Endothelial cell of umbilical vein (primary cell): ENCODE measurements at regions not wholly inside any gene's neighbourhood (a gene's known extent, or its start where the extent isn't known, plus 50 kb on each side); places are given as distances from the start of the nearest gene placed in this dataset.

Source experiments
- BruUV-seq: library from RNA; stranded (reverse); fragments of 400-500 nt; replicated peaks from 2 replicates; lab custom pipeline; 2021; lab: Mats Ljungman, UMichigan
- CTCF ChIA-PET: fragments of 300-600, 350-600 bp; sonication (Branson Sonifier 250); formaldehyde crosslinking; loops from one replicate; lab custom pipeline; 2021; ENCODE audit warnings: antibody characterized with exemption, inconsistent platforms; lab: Charles Lee
- POLR2A ChIA-PET: fragments of 300-600, 350-600 bp; sonication (Branson Sonifier 250); formaldehyde crosslinking; loops from one replicate; lab custom pipeline; 2021; ENCODE audit warnings: antibody characterized with exemption, inconsistent platforms; lab: Charles Lee
- DNase-seq: peaks from one replicate; pipeline ENCODE4 v3.0.0-alpha.2; 2011; ENCODE audit warnings: low read depth, low spot score
- FAIRE-seq: peaks from 2 replicates; lab custom pipeline; 2011; peaks lifted over from hg19 to GRCh38; lab: Jason Lieb, UNC
- H2AFZ ChIP-seq: 2 replicates; pipeline ENCODE4 v1.6.0; 2012; ENCODE audit warnings: low read depth, low read length, control low read depth, inconsistent platforms
- H3K27ac ChIP-seq: 2 replicates; pipeline ENCODE4 v1.5.1; 2011; ENCODE audit warnings: low read depth, mild to moderate bottlenecking, control low read depth, low read length, moderate library complexity; ENCODE audit not compliant: insufficient read depth
- H3K27me3 ChIP-seq, 2 experiments: 2 replicates each; pipeline versions ENCODE4 v1.6.0 to v1.6.1; 2011; ENCODE audit warnings: low read length in 2 of 2, mixed read lengths in 1 of 2; ENCODE audit not compliant: control insufficient read depth in 2 of 2, insufficient read depth in 2 of 2
- H3K36me3 ChIP-seq, 2 experiments: 2 replicates in 1 of 2; 3 replicates in 1 of 2; pipeline ENCODE4 v1.5.1; 2011; ENCODE audit warnings: low read length in 2 of 2, mild to moderate bottlenecking in 1 of 2, moderate library complexity in 1 of 2; ENCODE audit not compliant: control insufficient read depth in 2 of 2, insufficient read depth in 2 of 2; ENCODE audit errors: extremely low read depth in 1 of 2
- H3K4me1 ChIP-seq: 3 replicates; pipeline ENCODE4 v1.5.1; 2011; ENCODE audit warnings: mild to moderate bottlenecking, low read length; ENCODE audit not compliant: control insufficient read depth, insufficient read depth; ENCODE audit errors: extremely low read depth
- H3K4me2 ChIP-seq: 2 replicates; pipeline ENCODE4 v1.6.1; 2011; ENCODE audit warnings: low read length, control low read depth, mixed read lengths; ENCODE audit not compliant: insufficient read depth
- H3K4me3 ChIP-seq, 3 experiments: fragments of 200-600 bp in 1 of 3; sonication (generic), shearing (Covaris generic) in 1 of 3; replicated peaks in 1 of 3; 2 replicates each; pipeline ENCODE4 v1.5.1; 2011 to 2016; ENCODE audit warnings: control low read depth in 3 of 3, low read length in 3 of 3, mild to moderate bottlenecking in 2 of 3, inconsistent platforms in 1 of 3, low read depth in 1 of 3, moderate library complexity in 1 of 3; ENCODE audit not compliant: insufficient read depth in 1 of 3
- H3K79me2 ChIP-seq: 2 replicates; pipeline ENCODE4 v1.6.0; 2012; ENCODE audit warnings: low read length, inconsistent platforms; ENCODE audit not compliant: control insufficient read depth, insufficient read depth
- H3K9ac ChIP-seq: replicated peaks from 2 replicates; pipeline ENCODE3; 2011; ENCODE audit warnings: low read length, control low read depth; ENCODE audit not compliant: insufficient read depth; ENCODE audit errors: extremely low read depth
- H3K9me1 ChIP-seq: replicated peaks from 3 replicates; pipeline ENCODE4 v1.6.0; 2011; ENCODE audit warnings: mild to moderate bottlenecking, low read length; ENCODE audit not compliant: control insufficient read depth, insufficient read depth; ENCODE audit errors: extremely low read depth
- H3K9me3 ChIP-seq: replicated peaks from 2 replicates; pipeline ENCODE4 v1.5.1; 2012; ENCODE audit warnings: low read length, inconsistent platforms; ENCODE audit not compliant: control insufficient read depth, insufficient read depth
- H4K20me1 ChIP-seq: replicated peaks from 2 replicates; pipeline ENCODE3; 2011; ENCODE audit warnings: mild to moderate bottlenecking, low read length; ENCODE audit not compliant: control insufficient read depth, insufficient read depth; ENCODE audit errors: extremely low read depth
- CTCF ChIP-seq, 2 donors: IDR thresholded peaks; 1 replicate in 1 of 2; 2 replicates in 1 of 2; pipeline ENCODE4 v1.5.1; 2011; ENCODE audit warnings: low read length in 2 of 2, mild to moderate bottlenecking in 2 of 2, moderate library complexity in 2 of 2, control low read depth in 1 of 2, inconsistent platforms in 1 of 2, low read depth in 1 of 2; ENCODE audit not compliant: insufficient read depth in 1 of 2; ENCODE audit errors: extremely low read depth in 1 of 2
- EZH2 ChIP-seq: IDR thresholded peaks from 2 replicates; pipeline ENCODE4 v1.6.1; 2012; ENCODE audit warnings: borderline replicate concordance, low read depth, mild to moderate bottlenecking, moderate library complexity, low read length, inconsistent platforms; ENCODE audit not compliant: severe bottlenecking
- FOS ChIP-seq: IDR thresholded peaks from 2 replicates; pipeline ENCODE4 v1.6.1; 2011; ENCODE audit warnings: mild to moderate bottlenecking, low read length, moderate library complexity, borderline replicate concordance; ENCODE audit not compliant: insufficient read depth
- GATA2 ChIP-seq: IDR thresholded peaks from 2 replicates; pipeline ENCODE4 v1.7.0; 2011; ENCODE audit warnings: low read depth, mild to moderate bottlenecking, moderate library complexity, mixed read lengths, low read length; ENCODE audit not compliant: insufficient read length, insufficient read depth
- JUN ChIP-seq: IDR thresholded peaks from 2 replicates; pipeline ENCODE4 v1.6.1; 2011; ENCODE audit warnings: borderline replicate concordance, low read depth; ENCODE audit not compliant: insufficient read length, insufficient read depth
- MYC ChIP-seq: IDR thresholded peaks from one replicate; pipeline ENCODE4 v1.6.1; 2011; ENCODE audit warnings: mild to moderate bottlenecking, low read depth, low read length
- POLR2A ChIP-seq: IDR thresholded peaks from 2 replicates; pipeline ENCODE4 v1.6.1; 2012; ENCODE audit warnings: low read depth, mild to moderate bottlenecking, control low read depth, low read length
- POLR2AphosphoS5 ChIP-seq: IDR thresholded peaks from 2 replicates; pipeline ENCODE4 v1.6.1; 2012; ENCODE audit warnings: low read depth, mild to moderate bottlenecking, control low read depth, low read length, moderate library complexity; ENCODE audit not compliant: insufficient read depth
- dilution Hi-C: fragments of 300-500 bp; cut with MboI; formaldehyde crosslinking; loops from one replicate; pipeline ENCODE4 v1.15.0; 2019; ENCODE audit warnings: low sequenced_read_pairs; ENCODE audit not compliant: extremely low pct_ligation_motif_present
- intact Hi-C: fragments of 100-400 bp; cut with micrococcal nuclease; formaldehyde crosslinking; loops from one replicate; pipeline ENCODE4 v1.10.0; 2022
- TF ChIP-seq, protein P1 (sequence below): IDR thresholded peaks from 2 replicates; pipeline ENCODE4 v1.6.1; 2011; ENCODE audit not compliant: insufficient read depth, insufficient read length

GRCh38 chr16:66133643-66134338, 232.7 kb upstream of the CDH5 start:
- H3K9me1 ChIP-seq = no peaks in the 10 kb centered on the region
- no peak overlapping the region for H3K9ac ChIP-seq
- H3K9me3 ChIP-seq = no peaks in the 10 kb centered on the region
- H3K79me2 ChIP-seq = no peaks in the 10 kb centered on the region
- no peak overlapping the region for H2AFZ ChIP-seq
- H4K20me1 ChIP-seq = no peaks in the 10 kb centered on the region
- no peak overlapping the region for H3K4me2 ChIP-seq
- no peak overlapping the region for H3K4me3 ChIP-seq
- no peaks in the 10 kb centered on the region for H3K4me1 ChIP-seq
- peaks cover 4 to 5% of the 10 kb centered on the region in 2 experiments for H3K27me3 ChIP-seq
- POLR2A ChIA-PET = no interaction called here
- no peaks in the 10 kb centered on the region for H3K36me3 ChIP-seq
- dilution Hi-C loops = no loop called here
- FAIRE-seq (no peak), DNase-seq (no peak)
- H3K27ac ChIP-seq = no peak overlapping the region
- intact Hi-C loops = no loop called here
- CTCF ChIA-PET = no interaction called here
- TF ChIP-seq, protein P1, sequence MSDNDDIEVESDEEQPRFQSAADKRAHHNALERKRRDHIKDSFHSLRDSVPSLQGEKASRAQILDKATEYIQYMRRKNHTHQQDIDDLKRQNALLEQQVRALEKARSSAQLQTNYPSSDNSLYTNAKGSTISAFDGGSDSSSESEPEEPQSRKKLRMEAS = no peak
- TF ChIP-seq JUN (no peak), GATA2 (no peak), MYC (no peak)
- BruUV-seq = no TSS peak

DNA sequence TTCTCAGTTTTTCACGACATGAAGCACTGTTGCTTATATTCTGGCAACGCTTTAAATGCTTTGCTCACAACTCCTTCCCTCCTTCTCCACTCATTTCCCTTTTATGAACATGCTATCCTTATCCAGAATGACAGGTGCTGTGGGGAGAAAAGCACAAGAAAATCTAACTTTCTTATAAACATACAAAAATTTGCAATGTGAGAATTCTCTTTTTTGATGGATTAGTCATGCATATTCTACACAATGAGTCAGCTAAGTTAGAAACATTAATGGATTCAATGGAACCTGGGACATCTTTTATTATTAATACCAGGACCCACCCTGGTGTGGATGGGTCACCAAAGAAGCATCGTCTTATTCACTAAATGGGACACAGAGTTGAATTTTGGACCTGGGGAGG, 234.6 kb upstream of the CDH5 start:
- TF ChIP-seq POLR2A (no peak), CTCF (IDR thresholded peaks at IDR 0.05; ENCODE audit: extremely low read depth in 1 of 2, insufficient read depth in 1 of 2, low read depth in 1 of 2, low read length in 2 of 2) (no peak), JUN (no peak), EZH2 (no peak), FOS (no peak), MYC (no peak), GATA2 (no peak), POLR2AphosphoS5 (no peak)
- TF ChIP-seq, protein P1 = no peak
- no peak overlapping the region for H3K4me3 ChIP-seq
- no peaks in the 10 kb centered on the region for H3K9me1 ChIP-seq
- H3K27me3 ChIP-seq = peaks cover 21 to 24% of the 10 kb centered on the region in 2 experiments
- H3K4me2 ChIP-seq = no peak overlapping the region
- no peaks in the 10 kb centered on the region for H3K79me2 ChIP-seq
- FAIRE-seq = no peak
- ChIA-PET POLR2A (no interaction called here), CTCF (no interaction called here)
- no peak overlapping the region for H2AFZ ChIP-seq
- BruUV-seq = no TSS peak
- no peak for DNase-seq
- no peaks in the 10 kb centered on the region for H3K9me3 ChIP-seq
- dilution Hi-C loops (no loop called here), intact Hi-C loops (no loop called here)
- H3K9ac ChIP-seq = no peak overlapping the region
- no peaks in the 10 kb centered on the region for H3K36me3 ChIP-seq
- H3K27ac ChIP-seq = no peak overlapping the region
- H4K20me1 ChIP-seq = no peaks in the 10 kb centered on the region
- no peaks in the 10 kb centered on the region for H3K4me1 ChIP-seq
